ENCODE measurements at regions not wholly inside any gene's neighbourhood (a gene's known extent, or its start where the extent isn't known, plus 50 kb on each side); places are given as distances from the start of the nearest gene placed in this dataset.

GRCh38 chr3:151995091-151995490, 121.6 kb downstream of the SUCNR1 start:
- no peak for DNase-seq

GRCh38 chr3:151998744-151999143, 125.3 kb downstream of the SUCNR1 start:
- DNase-seq, result no peak

DNA sequence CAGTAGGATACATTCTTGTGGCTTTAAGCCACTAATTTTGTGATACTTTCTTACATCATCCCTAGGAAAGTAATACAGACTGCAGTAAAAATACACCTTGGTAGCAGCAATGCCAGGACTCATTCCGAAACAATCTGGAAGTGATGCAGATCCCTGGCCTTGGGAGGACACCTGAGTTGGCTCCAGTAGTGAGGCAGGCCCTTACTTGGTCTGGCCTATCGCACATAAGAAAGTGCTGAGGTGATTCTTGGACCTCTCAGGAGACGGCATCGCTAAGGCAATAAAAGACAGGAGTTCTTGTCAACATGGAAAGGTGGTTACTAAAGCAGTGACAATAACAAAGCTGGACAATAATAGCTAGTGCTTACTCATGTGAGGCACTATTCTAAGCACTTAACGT, 126.5 kb downstream of the SUCNR1 start:
- DNase-seq, result no peak

DNA sequence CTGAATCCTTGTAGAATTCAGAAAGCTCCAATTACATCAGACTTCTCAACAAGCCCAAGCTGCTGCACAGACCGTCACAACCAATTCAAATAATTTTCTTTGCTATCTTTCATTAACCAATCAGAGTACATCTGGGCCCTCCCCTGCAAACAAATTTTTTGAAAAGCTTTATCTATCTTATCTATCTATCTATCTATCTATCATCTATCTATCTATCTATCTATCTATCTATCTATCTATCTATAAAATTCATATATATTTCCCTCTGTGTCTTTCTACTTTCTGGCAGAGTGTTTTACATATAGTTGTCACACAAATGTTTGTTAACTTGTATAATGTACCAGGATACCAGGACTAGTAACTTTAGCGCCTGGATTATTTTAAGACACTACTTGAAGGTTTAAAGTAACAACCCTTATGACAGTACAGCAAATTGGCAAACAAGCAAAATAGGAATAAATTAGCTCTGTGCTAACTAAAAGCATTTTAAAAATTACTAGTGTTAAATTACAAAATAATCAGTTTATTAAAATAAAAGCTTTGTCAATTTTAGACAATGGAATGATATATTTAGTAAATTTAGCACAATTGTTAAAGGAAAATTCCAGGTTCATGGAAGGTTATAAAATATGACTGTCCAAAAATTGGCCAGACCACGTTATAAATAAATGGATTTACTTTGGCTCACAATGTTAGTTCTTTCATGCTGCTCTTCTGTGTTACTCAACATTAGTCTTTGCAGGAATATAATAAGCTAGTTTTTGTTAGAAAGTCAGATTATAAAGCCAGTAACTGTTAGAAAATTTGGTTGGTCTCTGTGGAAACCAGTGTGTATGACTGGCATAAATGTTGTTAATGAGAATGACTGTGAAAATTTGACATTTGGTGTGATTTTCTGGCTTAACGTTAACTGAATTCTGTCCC, 138.6 kb downstream of the SUCNR1 start:
- DNase-seq, result no peak

GRCh38 chr3:152019508-152019907, 146.1 kb downstream of the SUCNR1 start:
- DNase-seq, result no peak

GRCh38 chr3:152021951-152022461, 148.6 kb downstream of the SUCNR1 start:
- no peak for DNase-seq

- DNase-seq, result peak; percentile 4
Measured at GRCh38 chr3:152026033-152026556, 152.7 kb downstream of the SUCNR1 start.

GRCh38 chr3:152030320-152030719, 156.9 kb downstream of the SUCNR1 start:
- DNase-seq, result no peak

- no peak for DNase-seq
Measured at GRCh38 chr3:152031321-152031720, 157.9 kb downstream of the SUCNR1 start.

GRCh38 chr3:152037297-152037696, 163.9 kb downstream of the SUCNR1 start:
- no peak for DNase-seq

DNA sequence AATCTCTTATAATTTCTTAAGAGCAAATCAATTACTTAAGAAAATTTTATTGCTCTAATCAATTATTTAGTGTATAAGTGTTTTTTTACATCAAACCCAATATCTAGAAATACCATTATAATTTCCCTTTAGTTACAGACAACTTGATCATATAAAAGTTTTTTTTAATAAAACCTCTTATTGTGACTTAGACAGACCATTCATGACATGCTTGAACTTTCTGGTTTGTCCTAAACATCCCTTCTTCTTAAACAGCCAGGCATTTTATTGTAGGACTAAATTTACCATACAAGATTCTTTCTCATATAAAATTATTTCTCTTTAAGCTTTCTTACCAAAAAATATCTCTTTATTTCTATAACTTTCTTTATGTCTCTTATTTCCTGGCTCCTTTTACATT, 164.5 kb downstream of the SUCNR1 start:
- no peak for DNase-seq

- DNase-seq, result no peak
Measured at GRCh38 chr3:152038490-152038889, 165.0 kb downstream of the SUCNR1 start.

DNA sequence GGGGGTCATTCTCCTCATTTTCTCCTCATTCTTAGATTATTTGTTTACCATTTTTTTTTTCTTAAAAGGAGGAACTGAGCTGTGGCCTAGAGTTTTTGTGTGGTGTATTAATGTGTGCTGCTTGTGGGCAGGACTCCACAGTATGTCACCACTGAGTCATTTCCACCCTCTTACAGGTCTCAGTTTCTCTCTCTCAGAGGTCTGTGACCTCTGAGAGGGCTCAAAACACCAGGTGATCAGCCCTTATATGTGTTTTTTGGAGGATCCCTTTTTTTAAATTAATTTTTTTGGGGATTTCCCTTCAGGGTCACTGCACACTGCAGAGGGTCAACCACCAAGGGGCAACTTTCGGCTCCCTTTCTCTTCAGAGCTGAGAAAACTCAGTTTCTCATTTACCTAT, 166.4 kb downstream of the SUCNR1 start:
- DNase-seq, result no peak

- DNase-seq, result no peak
Measured at GRCh38 chr3:152040319-152040718, 166.9 kb downstream of the SUCNR1 start.

DNA sequence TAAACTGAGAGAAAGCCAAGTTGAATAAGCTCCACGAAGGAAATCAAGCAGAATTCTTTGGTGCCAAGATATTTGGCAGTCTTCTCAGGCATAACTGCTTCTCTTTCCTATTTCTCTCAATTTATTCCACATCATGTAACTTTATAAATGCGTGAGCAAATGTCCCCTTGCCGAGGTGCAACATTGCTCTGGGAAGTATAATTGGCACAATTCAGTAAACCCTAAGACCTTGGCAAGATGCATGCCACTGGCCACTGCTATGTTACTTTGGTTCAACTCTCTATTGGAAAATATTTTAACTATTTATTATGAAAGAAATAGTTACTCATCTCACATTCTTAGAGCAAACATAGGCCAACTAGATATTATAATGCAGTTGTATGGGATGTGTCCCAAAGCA, 170.2 kb downstream of the SUCNR1 start:
- no peak for DNase-seq

GRCh38 chr3:152046280-152046679, 172.8 kb downstream of the SUCNR1 start:
- DNase-seq, result no peak

DNA sequence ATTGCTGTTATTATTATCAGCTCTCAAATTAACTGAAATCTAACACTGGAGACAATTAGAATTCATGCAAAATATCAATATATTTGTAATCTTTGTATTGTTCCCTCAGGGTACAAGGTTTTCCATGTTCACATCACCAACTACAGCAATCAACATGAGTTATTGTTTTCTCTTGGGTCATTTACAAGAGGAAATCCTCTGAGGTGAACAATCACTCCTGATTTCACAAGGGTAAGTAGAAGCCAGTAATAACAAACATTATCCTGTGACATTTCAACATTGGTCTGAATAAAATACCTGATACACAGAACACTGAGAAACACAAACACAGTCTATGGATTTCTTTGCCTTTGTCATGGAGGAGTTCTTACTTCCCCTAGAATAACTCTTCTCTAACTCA, 174.0 kb downstream of the SUCNR1 start:
- no peak for DNase-seq

GRCh38 chr3:152048831-152049230, 175.4 kb downstream of the SUCNR1 start:
- DNase-seq, result no peak

GRCh38 chr3:152050903-152051302, 177.5 kb downstream of the SUCNR1 start:
- no peak for DNase-seq

DNA sequence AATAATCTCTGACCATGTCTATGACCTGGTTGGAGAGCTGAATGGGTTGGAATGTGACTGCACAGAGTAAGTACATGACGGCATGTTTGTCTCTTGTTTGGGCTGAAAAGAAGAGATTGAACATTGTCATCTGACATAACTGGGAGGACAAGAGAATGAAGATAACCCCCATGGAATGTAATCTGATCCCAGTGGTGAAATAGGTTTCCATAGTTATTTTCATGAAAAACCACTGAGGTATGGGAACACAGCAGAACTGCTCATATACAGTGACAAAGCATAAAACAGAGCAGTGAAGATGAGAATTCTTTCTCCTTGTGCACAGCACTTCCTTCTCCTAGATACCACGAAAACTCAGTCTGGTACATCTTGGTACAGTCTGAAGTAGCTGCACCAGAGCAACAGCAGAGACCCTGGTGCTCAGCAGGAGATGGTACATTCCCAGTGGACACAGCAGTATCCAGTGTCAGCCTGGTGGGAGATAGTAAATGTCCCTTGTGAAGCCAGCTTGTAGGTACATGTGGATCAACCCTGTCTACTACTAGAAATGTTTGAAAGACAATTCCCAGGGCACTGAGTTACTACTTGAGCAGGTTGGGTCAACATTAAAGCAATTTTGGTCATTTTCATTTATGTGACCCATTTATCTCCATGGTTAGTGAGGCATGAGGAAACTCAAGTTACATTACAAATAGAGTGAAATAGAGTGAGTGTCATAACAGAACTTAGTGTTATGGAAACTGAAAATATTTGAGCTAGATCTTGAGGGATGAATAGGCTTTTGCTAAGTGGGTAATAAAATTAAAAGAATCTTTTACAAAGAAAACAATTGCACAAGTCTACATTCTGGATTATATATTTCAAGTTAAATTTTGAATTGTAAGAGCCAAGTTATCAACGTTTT, 178.3 kb downstream of the SUCNR1 start:
- DNase-seq, result no peak

DNA sequence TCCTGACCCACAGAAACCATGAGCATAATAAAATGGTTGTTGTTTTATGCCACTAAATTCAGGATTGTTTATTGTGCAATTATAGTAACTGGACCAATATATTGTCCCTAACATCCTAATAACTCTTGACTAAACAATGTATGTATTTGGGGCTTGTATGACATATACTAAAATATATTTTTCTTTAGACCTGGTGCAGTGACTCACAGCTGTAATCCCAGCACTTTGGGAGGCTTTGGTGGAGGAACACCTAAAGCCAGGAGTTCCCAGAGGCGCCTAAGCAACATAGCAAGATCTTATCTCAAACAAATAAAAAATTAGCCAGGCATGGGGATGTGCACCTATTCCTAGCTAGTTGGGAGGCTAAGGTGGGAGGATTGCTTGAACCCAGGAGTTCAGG, 180.4 kb downstream of the SUCNR1 start:
- no peak for DNase-seq

- no peak for DNase-seq
Measured at GRCh38 chr3:152054315-152054714, 180.9 kb downstream of the SUCNR1 start.

GRCh38 chr3:152056073-152056472, 182.6 kb downstream of the SUCNR1 start:
- no peak for DNase-seq

All from GF-D8 (cell line).